Coronary artery (tissue), 2 donors: ENCODE measurements at regions not wholly inside any gene's neighbourhood (a gene's known extent, or its start where the extent isn't known, plus 50 kb on each side); places are given as distances from the start of the nearest gene placed in this dataset.

Source experiments
- DNase-seq: peaks from one replicate; pipeline ENCODE4 v3.0.0-alpha.2; 2017; ENCODE audit warnings: low spot score
- H3K27ac ChIP-seq, 2 donors: fragments of 200-600 bp; sonication (generic); one replicate each; pipeline ENCODE4 v1.5.1; 2016 to 2019
- H3K4me3 ChIP-seq: fragments of 200-600 bp; sonication (generic); 2 replicates; pipeline ENCODE4 v1.5.1; 2016; ENCODE audit warnings: mild to moderate bottlenecking, moderate library complexity
- CTCF ChIP-seq: fragments of 200-600 bp; sonication (generic); IDR thresholded peaks from one replicate; pipeline ENCODE4 v1.5.1; 2019; ENCODE audit warnings: antibody characterized with exemption

DNA sequence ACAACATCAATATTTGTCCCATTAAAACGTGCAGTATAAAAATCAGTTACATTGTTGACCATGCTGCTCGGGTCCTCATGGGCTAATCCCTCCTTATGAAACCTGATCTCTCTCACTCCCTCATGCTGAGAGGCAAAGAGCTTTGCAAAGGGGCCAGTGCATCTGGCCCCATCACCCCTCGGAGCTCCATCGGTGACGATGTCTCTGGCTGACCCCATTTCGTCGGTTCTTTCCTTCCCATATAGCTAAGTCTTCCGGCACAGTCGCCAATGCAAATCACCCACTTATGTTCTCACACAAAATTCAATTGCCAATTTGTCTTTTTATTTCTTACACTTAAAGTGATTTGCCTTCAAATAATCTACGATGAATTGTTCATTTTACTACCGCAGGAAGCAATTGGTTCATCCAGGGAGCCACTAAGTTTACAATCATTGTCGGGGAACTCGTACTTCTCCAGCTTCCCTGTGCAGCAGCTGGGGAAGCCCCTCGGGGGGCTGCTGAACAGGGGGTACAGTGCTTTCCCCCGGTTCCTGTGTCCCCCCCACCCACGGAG is 199.8 kb upstream of the CDH4 start:
- Histone ChIP-seq H3K4me3 (no peak overlapping the region), H3K27ac (no peak overlapping the region)
- no peak for TF ChIP-seq CTCF
- no peak for DNase-seq

DNA sequence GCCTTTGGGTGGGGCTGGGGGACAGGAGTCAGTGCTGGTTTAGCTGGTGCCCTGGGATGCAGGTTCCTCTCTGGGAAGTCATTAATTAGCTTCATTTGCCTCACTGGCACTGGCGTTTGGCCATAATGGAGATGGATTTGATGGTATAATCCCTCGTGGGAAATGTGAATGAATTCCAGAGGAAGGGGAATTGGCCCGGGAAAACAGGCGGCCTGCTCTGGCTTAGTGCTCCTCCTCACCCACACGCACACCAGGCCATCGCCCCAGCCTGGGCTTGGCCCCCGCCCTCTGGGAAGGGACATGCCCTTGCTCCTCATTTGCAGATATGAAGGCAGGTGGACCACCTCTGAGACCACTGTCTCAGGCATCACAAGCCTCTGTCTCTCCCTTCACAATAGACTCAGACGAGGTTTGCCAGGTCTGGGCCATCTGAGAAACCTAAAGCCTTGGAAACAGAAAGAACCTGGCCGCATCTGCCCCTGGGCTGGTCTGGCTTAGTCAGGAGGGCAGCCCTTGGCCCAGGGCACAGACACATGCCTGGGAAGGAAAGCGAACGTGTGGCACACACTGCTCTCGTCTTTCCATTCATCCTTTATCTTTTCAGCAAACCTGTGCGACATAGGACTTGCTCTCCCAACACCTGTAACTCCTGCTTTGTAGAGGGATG is 199.2 kb upstream of the CDH4 start:
- no peak for TF ChIP-seq CTCF
- no peak for DNase-seq
- no peak overlapping the region for H3K4me3 ChIP-seq
- no peak overlapping the region for H3K27ac ChIP-seq

DNA sequence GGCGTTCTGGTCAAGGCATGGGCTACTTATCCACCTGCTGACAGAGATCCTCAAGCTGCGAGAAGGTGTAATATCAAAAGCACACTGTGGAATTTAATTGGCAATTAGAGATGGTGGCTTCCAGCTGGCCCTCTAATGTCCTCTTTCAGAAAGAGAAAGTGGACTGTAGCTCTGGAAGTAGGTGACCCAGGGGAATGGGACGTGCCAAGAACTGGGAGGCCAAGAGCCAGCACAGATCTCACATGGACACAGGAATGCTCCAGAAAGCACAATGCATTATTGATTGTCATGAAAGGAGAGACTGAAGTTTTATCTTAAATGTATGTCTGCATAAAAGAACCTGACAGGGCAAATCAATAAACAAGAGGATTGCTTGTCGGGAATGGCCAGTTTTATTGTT is 198.6 kb upstream of the CDH4 start:
- TF ChIP-seq CTCF: no peak
- peak; percentile 26 for DNase-seq
- Histone ChIP-seq H3K27ac (no peak overlapping the region), H3K4me3 (no peak overlapping the region)

DNA sequence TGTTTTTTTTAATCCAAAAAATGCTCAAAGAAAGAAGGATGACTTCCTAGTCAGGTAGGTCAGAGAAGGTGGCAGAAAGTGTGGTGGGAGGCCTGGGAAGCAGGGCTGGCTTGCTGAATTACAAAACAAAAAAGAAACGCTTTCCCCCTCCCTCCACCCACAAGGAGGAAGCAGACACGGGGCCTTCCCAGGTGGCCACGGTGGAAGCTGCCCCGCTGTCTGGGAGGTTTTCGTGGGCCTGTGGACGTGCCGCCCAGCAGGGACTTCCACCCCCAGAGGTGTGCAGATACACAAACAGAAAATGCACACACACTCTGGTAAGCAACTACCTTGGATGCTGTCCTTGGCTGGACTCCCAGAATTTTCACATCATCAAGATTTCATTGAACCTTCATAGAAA is 198.2 kb upstream of the CDH4 start:
- Histone ChIP-seq H3K27ac (no peak overlapping the region), H3K4me3 (no peak overlapping the region)
- DNase-seq: peak; percentile 47
- no peak for TF ChIP-seq CTCF

- Histone ChIP-seq H3K4me3 (no peak overlapping the region), H3K27ac (no peak overlapping the region)
- DNase-seq: peak; percentile 67
- TF ChIP-seq CTCF: no peak
These were observed 197.7 kb upstream of the CDH4 start for GRCh38 chr20:61054411-61054810.

- TF ChIP-seq CTCF: no peak
- Histone ChIP-seq H3K27ac (no peak overlapping the region), H3K4me3 (no peak overlapping the region)
- DNase-seq: peak; percentile 17
These were observed 196.7 kb upstream of the CDH4 start for GRCh38 chr20:61055180-61056010.
